Ectodermal cell (in vitro differentiated cells): ENCODE measurements at regions not wholly inside any gene's neighbourhood (a gene's known extent, or its start where the extent isn't known, plus 50 kb on each side); places are given as distances from the start of the nearest gene placed in this dataset.

Experiments
- H3K27ac ChIP-seq: 2 replicates; pipeline ENCODE4 v1.7.0; 2013; ENCODE audit warnings: mild to moderate bottlenecking, low read depth, low read length; ENCODE audit not compliant: insufficient read depth, poor library complexity, severe bottlenecking
- H3K27me3 ChIP-seq: 2 replicates; pipeline ENCODE4 v1.7.0; 2013; ENCODE audit warnings: mild to moderate bottlenecking, low read length; ENCODE audit not compliant: insufficient read depth, control insufficient read depth, poor library complexity, severe bottlenecking
- H3K36me3 ChIP-seq: one replicate; pipeline ENCODE4 v1.7.0; 2013; ENCODE audit warnings: low read length; ENCODE audit not compliant: control insufficient read depth, insufficient read depth
- H3K4me1 ChIP-seq: one replicate; pipeline ENCODE4 v1.7.0; 2013; ENCODE audit warnings: low read length; ENCODE audit not compliant: control insufficient read depth, insufficient read depth
- H3K4me3 ChIP-seq: 2 replicates; pipeline ENCODE4 v1.7.0; 2013; ENCODE audit warnings: low read depth, low read length, control low read depth; ENCODE audit not compliant: insufficient read depth
- H3K9me3 ChIP-seq: 2 replicates; pipeline ENCODE4 v1.7.0; 2013; ENCODE audit warnings: mild to moderate bottlenecking, low read length, moderate library complexity; ENCODE audit not compliant: control insufficient read depth
- WGBS, 2 experiments: methylation state at CpG; one replicate each; pipeline ENCODE4 v1.1.7; 2013; ENCODE audit warnings: missing lambda C conversion rate in 2 of 2; 5-methylcytosine and 5-hydroxymethylcytosine counted together

DNA sequence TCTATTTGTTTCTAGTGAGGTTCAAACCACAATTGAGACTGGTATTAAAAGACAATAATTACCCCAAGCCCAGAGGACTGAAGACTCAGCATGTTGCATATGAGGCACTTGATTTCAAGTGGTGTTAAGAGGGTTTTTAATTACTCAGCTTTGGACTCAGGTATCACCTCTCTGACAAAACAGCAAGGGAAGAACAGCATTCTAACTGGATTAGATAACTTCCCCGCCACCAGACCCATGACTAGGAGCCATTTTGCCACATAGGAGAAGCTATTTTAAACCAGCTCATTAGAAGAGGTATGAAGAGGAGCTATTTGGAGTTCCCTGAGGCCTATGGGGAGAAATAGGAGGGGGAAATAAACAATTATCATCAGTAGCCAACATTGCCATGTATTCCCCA lies 226.1 kb upstream of the TOX3 start:
- Histone ChIP-seq H3K4me1 (no peaks in the 10 kb centered on the region), H3K9me3 (no peaks in the 10 kb centered on the region), H3K36me3 (no peaks in the 10 kb centered on the region), H3K27ac (no peak overlapping the region), H3K27me3 (no peaks in the 10 kb centered on the region), H3K4me3 (no peak overlapping the region)
- WGBS, 2 experiments = 80 to 100% methylated on average over 1 of the region's 1 CpG

DNA sequence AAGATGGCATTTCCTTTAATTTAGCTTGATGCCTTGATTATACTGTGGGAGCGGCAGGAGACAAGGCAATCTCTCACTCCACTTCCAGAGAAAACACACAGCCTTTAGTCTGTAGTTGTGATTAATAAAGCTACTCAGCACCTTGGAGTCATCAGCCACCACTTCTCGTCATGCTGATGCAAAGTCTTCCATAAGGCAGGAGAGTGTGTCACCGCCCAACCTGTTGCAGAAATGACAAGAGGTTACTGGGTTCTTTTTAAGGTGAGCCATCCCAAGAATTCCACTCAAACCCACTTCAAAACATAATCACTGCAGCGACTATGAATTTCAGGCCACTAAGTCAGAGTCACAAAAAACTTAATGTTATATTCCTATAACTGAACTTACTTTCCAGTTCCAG lies 223.9 kb upstream of the TOX3 start:
- Histone ChIP-seq H3K36me3 (no peaks in the 10 kb centered on the region), H3K4me1 (no peaks in the 10 kb centered on the region), H3K9me3 (no peaks in the 10 kb centered on the region), H3K4me3 (no peak overlapping the region), H3K27ac (no peak overlapping the region), H3K27me3 (no peaks in the 10 kb centered on the region)
- WGBS, 2 experiments = 91 to 97% methylated on average over 4 of the region's 4 CpGs

DNA sequence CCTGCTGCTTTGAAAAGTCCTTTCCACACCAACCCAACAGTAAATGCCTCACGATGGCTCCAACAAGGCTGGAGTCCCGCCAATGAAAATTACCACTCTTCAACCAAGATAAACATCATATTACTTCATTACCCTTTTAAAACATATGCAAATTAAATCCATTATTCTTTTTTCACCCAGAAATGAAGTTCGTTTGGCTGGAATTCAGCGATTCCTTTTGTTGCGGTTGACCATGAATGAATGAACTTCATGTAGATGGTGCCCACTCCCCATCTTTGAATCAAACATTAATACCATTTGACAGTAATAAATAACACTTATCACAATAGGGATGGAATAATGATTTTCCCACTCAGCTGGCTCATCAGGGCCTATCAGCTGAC lies 211.5 kb upstream of the TOX3 start:
- no peak overlapping the region for H3K4me3 ChIP-seq
- H3K9me3 ChIP-seq = no peaks in the 10 kb centered on the region
- no peaks in the 10 kb centered on the region for H3K27me3 ChIP-seq
- no peaks in the 10 kb centered on the region for H3K4me1 ChIP-seq
- H3K27ac ChIP-seq = no peak overlapping the region
- no peaks in the 10 kb centered on the region for H3K36me3 ChIP-seq
- WGBS, 2 experiments = 93 to 96% methylated on average over 5 of the region's 5 CpGs

DNA sequence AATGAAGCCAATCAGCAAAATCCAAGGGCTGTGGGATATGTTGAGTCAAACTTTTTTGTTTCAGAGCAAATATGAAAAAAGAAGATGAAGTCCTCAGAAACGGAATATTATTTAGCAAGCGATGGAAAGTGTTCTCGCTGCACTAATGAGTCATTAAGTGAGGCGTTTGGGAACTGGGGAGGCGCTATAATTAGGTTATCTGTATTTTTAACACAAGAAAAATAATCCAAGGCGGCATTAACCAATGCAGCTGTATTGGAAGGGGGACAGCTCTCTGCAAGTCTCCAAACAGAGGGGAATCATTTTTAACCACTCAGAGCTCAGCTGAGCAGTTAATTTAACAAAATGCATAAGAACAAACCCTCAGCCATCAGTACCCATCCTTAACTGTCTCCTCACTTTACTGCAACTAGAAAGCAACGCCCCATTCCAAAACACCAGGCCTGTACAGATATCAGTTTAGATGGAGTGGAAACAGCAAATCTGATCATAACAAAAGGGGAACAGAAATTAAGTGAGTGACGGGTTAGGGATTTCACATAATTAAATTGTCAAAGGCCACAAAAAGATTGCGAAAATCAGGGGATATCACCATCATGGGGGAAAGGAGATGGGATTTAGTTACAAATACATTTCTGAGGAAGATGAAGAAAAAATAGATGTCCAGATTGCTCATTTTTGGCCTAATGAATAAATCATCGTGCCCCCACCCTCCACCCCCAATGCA lies 211.0 kb upstream of the TOX3 start:
- H3K4me3 ChIP-seq = no peak overlapping the region
- H3K27me3 ChIP-seq = no peaks in the 10 kb centered on the region
- 95 to 96% methylated on average over 10 of the region's 10 CpGs for WGBS, 2 experiments
- H3K27ac ChIP-seq = no peak overlapping the region
- H3K36me3 ChIP-seq = no peaks in the 10 kb centered on the region
- H3K9me3 ChIP-seq = no peaks in the 10 kb centered on the region
- H3K4me1 ChIP-seq = no peaks in the 10 kb centered on the region

DNA sequence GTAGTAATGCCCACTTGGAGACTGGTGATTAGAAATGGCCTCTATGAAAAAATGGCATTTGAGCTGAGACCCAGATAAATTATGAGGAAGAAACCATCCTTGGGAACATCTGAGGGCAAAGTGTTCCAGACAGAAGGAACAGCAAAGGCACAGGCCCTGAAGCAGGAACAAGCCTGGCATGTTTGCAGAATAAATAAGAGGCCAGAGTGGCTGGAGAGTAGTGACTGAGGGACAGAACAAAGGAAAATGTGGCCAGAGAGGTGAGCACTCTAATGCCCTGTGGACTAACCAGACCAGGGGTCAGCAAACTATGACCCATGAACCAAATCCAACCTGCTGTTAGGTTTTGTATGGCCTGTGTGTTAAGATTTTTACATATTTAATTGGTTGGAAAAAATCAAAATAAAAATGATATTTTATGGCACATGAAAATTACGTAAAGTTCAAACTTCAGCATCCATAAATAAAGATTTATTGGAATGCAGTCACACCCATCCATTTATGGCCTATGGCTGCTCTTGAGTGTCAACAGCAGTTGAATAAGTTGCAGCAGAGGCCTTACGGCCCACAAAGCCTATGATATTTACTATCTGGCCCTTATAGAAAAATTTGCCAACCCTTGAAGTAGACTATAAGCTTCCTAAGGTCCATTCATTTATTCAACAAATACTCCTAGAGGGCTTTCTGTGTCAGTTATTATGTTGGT lies 210.0 kb upstream of the TOX3 start:
- Histone ChIP-seq H3K4me3 (no peak overlapping the region), H3K9me3 (no peaks in the 10 kb centered on the region), H3K36me3 (no peaks in the 10 kb centered on the region), H3K4me1 (no peaks in the 10 kb centered on the region), H3K27me3 (no peaks in the 10 kb centered on the region), H3K27ac (no peak overlapping the region)
- WGBS, 2 experiments = 94 to 95% methylated on average over 2 of the region's 2 CpGs

DNA sequence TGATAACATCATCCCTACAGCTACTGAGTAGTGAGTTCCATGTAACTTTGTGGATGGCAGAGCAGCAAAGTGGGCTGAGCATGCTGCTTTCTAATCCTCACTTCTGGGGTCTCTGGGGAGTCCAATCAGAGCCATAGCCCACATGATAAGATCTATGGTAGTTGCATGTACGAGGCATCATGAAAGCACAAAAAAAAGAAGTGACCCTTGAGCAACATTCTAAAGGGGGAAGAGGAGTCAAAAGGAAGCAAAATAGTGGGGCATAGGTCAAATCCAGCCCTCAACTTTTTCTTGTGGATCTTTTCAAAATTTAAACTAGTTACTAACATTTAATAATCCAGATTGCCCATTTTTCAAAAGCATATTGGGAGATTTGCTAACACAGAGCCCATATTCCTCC lies 208.5 kb upstream of the TOX3 start:
- no peaks in the 10 kb centered on the region for H3K27me3 ChIP-seq
- 88 to 100% methylated on average over 1 of the region's 1 CpG for WGBS, 2 experiments
- H3K4me3 ChIP-seq = no peak overlapping the region
- no peaks in the 10 kb centered on the region for H3K36me3 ChIP-seq
- no peaks in the 10 kb centered on the region for H3K4me1 ChIP-seq
- H3K9me3 ChIP-seq = no peaks in the 10 kb centered on the region
- H3K27ac ChIP-seq = no peak overlapping the region

DNA sequence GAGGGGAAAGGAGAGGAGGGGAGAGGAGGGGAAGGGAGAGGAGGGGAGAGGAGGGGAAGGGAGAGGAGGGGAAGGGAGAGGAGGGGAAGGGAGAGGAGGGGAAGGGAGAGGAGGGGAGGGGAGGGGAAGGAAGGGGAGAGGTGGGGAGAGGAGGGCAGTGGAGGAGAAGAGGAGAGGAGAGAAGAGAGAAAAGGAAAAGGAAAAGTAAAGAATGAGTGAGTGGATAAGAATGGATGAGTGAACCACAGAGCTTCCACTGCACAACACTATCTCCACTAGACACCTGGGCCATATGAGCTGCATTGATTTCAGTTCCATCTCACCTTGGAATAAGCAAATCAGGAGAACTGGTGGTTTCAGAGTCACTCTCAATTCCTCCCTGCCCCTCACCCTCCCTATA lies 204.1 kb upstream of the TOX3 start:
- no peaks in the 10 kb centered on the region for H3K9me3 ChIP-seq
- H3K27me3 ChIP-seq = no peaks in the 10 kb centered on the region
- H3K4me1 ChIP-seq = no peaks in the 10 kb centered on the region
- no peak overlapping the region for H3K27ac ChIP-seq
- no peak overlapping the region for H3K4me3 ChIP-seq
- H3K36me3 ChIP-seq = no peaks in the 10 kb centered on the region

DNA sequence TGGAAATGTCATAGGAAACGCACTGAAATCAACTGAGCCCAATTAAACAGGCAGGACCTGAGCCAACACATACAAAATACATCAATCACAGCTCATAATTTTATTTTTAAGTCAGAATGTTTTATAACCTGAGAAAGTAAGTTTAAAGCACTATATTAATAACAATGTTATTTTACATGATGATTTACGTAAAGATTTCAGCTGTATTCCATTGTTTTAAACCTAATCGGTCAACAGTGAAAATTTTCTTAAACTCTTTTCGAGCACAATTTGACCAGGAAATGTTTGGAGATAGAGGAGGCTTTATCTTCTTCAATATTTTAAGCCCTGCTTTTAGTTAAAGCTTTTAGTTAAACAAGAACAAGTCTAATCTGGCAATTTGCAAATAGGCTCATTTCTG lies 201.8 kb upstream of the TOX3 start:
- Histone ChIP-seq H3K4me3 (no peak overlapping the region), H3K4me1 (no peaks in the 10 kb centered on the region), H3K9me3 (no peaks in the 10 kb centered on the region), H3K36me3 (no peaks in the 10 kb centered on the region), H3K27ac (no peak overlapping the region), H3K27me3 (no peaks in the 10 kb centered on the region)
- 96% methylated on average over 3 of the region's 4 CpGs; no CpG with 5 or more reads in 1 of the 2 experiments for WGBS, 2 experiments

DNA sequence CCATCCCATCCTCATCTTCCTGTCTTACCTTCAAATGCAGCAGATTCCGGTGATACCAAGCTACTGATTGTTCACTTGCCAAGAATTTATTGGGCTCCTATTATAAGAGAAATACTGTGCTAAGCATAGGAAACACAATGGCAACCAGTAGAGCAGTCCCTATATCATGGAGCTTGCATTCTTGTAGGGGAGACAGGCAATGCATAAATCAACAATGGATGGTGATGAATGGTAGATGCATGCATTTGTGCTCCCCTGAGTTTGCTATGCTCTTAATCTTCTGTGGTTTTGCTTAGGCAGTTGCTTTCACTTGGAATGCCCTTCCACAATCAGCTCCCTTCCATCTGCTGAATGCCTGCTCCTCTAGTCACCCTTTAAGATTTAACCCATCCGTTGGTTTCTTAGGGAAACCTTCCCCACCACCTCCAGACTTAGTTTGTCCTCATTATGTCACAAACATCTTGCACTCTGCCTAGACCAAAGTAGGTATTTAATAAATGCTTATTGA lies 200.2 kb upstream of the TOX3 start:
- H3K4me1 ChIP-seq = peaks cover 1% of the 10 kb centered on the region
- no peak overlapping the region for H3K4me3 ChIP-seq
- H3K27me3 ChIP-seq = no peaks in the 10 kb centered on the region
- no peaks in the 10 kb centered on the region for H3K36me3 ChIP-seq
- H3K9me3 ChIP-seq = no peaks in the 10 kb centered on the region
- no peak overlapping the region for H3K27ac ChIP-seq
- 83 to 86% methylated on average over 2 of the region's 2 CpGs for WGBS, 2 experiments

DNA sequence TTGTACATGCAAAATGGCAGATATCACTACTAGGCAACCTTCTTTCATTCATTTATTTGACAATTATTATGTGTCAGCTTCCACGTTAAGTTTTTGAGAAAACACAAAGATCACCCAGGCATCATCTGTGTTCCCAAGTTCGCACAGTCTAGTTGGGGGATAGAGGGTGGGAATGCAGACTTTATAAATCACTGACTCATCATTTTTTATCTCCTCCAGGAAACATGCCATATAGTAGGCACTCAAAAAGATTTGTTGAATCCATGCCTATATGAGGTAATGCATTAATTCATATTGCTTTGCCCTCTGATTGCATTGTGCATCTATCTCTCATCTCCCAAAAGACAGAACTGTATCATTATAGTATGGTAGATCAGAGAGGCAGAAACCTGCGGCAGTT lies 196.8 kb upstream of the TOX3 start:
- Histone ChIP-seq H3K4me1 (peaks cover 5% of the 10 kb centered on the region), H3K27me3 (no peaks in the 10 kb centered on the region), H3K36me3 (no peaks in the 10 kb centered on the region), H3K9me3 (no peaks in the 10 kb centered on the region), H3K4me3 (no peak overlapping the region), H3K27ac (no peak overlapping the region)
- 93 to 94% methylated on average over 2 to 3 of the region's 3 CpGs for WGBS, 2 experiments
